ENCODE measurements at regions not wholly inside any gene's neighbourhood (a gene's known extent, or its start where the extent isn't known, plus 50 kb on each side); places are given as distances from the start of the nearest gene placed in this dataset.

DNA sequence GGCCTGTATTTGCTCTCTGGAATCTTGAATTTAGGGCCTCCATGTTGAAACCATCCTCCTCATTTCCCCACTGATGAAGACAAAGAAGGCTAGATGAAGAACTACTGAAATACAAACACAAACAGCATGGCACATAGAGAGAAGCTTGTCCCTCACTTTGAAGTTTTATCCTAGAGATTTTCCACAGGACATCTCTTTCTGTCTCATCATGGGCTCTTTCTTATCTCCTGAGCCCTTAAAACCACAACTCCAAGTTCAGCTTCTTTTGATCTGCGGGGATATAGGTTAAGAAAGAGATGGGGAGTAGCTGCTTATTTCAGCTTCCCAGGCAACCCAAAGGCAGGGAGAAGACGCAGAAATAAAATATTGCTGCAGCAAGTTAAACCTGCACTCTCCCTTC, 213.1 kb upstream of the LRIG1 start:
- TF ChIP-seq, protein P1, sequence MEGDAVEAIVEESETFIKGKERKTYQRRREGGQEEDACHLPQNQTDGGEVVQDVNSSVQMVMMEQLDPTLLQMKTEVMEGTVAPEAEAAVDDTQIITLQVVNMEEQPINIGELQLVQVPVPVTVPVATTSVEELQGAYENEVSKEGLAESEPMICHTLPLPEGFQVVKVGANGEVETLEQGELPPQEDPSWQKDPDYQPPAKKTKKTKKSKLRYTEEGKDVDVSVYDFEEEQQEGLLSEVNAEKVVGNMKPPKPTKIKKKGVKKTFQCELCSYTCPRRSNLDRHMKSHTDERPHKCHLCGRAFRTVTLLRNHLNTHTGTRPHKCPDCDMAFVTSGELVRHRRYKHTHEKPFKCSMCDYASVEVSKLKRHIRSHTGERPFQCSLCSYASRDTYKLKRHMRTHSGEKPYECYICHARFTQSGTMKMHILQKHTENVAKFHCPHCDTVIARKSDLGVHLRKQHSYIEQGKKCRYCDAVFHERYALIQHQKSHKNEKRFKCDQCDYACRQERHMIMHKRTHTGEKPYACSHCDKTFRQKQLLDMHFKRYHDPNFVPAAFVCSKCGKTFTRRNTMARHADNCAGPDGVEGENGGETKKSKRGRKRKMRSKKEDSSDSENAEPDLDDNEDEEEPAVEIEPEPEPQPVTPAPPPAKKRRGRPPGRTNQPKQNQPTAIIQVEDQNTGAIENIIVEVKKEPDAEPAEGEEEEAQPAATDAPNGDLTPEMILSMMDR (IDR thresholded peaks at IDR 0.05), result no peak
- TF ChIP-seq EZH2 (IDR thresholded peaks at IDR 0.05) (no peak), EZH2phosphoT487 (IDR thresholded peaks at IDR 0.05) (no peak)

All from neural progenitor cell (in vitro differentiated cells).